RWPE2 (cell line): ENCODE measurements at regions not wholly inside any gene's neighbourhood (a gene's known extent, or its start where the extent isn't known, plus 50 kb on each side); places are given as distances from the start of the nearest gene placed in this dataset.

Experiments
- ATAC-seq: fragments of 200-7000 bp; cut with Tn5 transposase; 3 replicates; pipeline ENCODE4 v1.9.1; 2021; ENCODE audit warnings: low read depth
- DNase-seq: peaks from one replicate; pipeline ENCODE4 v3.0.0-alpha.2; 2020; ENCODE audit warnings: low spot score
- H3K27ac ChIP-seq: fragments of 450-650 bp; 2 replicates; pipeline ENCODE4 v1.5.1; 2017; ENCODE audit warnings: mild to moderate bottlenecking; ENCODE audit not compliant: poor library complexity, severe bottlenecking
- H3K27me3 ChIP-seq: fragments of 250-450 bp; sonication (Bioruptor Pico); 2 replicates; pipeline ENCODE4 v1.5.1; 2021; ENCODE audit warnings: mild to moderate bottlenecking, moderate library complexity; ENCODE audit not compliant: insufficient read depth, poor library complexity, severe bottlenecking
- H3K36me3 ChIP-seq: fragments of 250-450 bp; sonication (Bioruptor Pico); 2 replicates; pipeline ENCODE4 v1.5.1; 2020; ENCODE audit warnings: low read depth, mild to moderate bottlenecking, moderate library complexity
- H3K4me1 ChIP-seq: fragments of 250-450 bp; sonication (Bioruptor Pico); 2 replicates; pipeline ENCODE4 v1.5.1; 2021; ENCODE audit warnings: mild to moderate bottlenecking, moderate library complexity; ENCODE audit not compliant: insufficient read depth, poor library complexity, severe bottlenecking
- H3K4me3 ChIP-seq: fragments of 250-450 bp; sonication (Bioruptor Pico); 2 replicates; pipeline ENCODE4 v1.5.1; 2021; ENCODE audit warnings: mild to moderate bottlenecking, moderate library complexity; ENCODE audit not compliant: severe bottlenecking
- H3K9me3 ChIP-seq: fragments of 250-450 bp; sonication (Bioruptor Pico); 2 replicates; pipeline ENCODE4 v1.5.1; 2021; ENCODE audit warnings: mild to moderate bottlenecking, moderate library complexity; ENCODE audit not compliant: severe bottlenecking
- TF ChIP-seq, protein P1 (sequence below): fragments of 450-650 bp; IDR thresholded peaks from one replicate; pipeline ENCODE4 v1.5.1; 2017; ENCODE audit warnings: mild to moderate bottlenecking, moderate library complexity; ENCODE audit not compliant: poor library complexity, severe bottlenecking

DNA sequence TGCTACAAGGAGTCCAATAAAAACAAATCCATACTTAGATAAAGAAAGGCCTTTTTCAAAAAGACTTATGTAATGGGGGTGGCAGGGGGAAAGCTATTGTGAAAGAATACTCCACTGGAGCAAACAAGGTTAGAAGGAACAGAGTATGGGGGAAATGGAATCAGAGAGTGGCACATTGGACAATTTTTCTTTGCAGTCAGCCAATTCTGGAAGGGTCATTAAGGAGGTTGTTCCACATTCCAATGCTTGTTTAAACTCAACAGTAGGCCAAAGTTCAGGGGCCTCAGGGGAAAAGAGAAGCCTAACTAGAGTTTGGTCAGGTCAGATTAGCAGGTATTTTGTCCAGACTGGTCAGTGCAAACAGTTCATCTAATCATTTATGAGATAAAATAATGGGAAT, 105.2 kb upstream of the RESF1 start:
- ATAC-seq (no peak), DNase-seq (no peak)
- H3K36me3 ChIP-seq: no peaks in the 10 kb centered on the region
- H3K4me1 ChIP-seq: no peaks in the 10 kb centered on the region
- H3K4me3 ChIP-seq: no peak overlapping the region
- H3K27me3 ChIP-seq: no peaks in the 10 kb centered on the region
- H3K9me3 ChIP-seq: peaks cover 2% of the 10 kb centered on the region
- no peak overlapping the region for H3K27ac ChIP-seq
- TF ChIP-seq, protein P1, sequence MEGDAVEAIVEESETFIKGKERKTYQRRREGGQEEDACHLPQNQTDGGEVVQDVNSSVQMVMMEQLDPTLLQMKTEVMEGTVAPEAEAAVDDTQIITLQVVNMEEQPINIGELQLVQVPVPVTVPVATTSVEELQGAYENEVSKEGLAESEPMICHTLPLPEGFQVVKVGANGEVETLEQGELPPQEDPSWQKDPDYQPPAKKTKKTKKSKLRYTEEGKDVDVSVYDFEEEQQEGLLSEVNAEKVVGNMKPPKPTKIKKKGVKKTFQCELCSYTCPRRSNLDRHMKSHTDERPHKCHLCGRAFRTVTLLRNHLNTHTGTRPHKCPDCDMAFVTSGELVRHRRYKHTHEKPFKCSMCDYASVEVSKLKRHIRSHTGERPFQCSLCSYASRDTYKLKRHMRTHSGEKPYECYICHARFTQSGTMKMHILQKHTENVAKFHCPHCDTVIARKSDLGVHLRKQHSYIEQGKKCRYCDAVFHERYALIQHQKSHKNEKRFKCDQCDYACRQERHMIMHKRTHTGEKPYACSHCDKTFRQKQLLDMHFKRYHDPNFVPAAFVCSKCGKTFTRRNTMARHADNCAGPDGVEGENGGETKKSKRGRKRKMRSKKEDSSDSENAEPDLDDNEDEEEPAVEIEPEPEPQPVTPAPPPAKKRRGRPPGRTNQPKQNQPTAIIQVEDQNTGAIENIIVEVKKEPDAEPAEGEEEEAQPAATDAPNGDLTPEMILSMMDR: no peak

DNA sequence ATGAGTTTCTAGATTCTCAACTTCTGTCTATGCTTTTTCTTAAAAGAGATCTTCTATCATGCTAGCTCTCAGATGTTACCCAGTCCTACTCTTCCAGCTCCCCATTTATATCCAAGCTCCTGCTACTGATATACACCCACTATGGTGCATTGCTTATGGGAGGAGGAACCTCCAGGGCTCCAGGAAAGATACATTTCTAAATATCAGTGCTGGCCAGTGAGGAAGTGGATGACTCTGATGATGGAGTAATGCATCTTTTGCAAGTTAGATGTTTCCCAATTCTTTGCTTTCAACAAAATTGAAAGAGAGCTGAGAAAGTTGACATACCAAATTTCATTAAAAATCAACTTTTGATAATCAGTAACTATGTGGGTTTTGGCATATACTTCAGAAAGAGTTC, 105.7 kb upstream of the RESF1 start:
- peaks cover 7% of the 10 kb centered on the region for H3K9me3 ChIP-seq
- TF ChIP-seq, protein P1: no peak
- H3K27ac ChIP-seq: no peak overlapping the region
- no peak overlapping the region for H3K4me3 ChIP-seq
- no peaks in the 10 kb centered on the region for H3K4me1 ChIP-seq
- DNase-seq (no peak), ATAC-seq (no peak)
- H3K36me3 ChIP-seq: no peaks in the 10 kb centered on the region
- no peaks in the 10 kb centered on the region for H3K27me3 ChIP-seq

DNA sequence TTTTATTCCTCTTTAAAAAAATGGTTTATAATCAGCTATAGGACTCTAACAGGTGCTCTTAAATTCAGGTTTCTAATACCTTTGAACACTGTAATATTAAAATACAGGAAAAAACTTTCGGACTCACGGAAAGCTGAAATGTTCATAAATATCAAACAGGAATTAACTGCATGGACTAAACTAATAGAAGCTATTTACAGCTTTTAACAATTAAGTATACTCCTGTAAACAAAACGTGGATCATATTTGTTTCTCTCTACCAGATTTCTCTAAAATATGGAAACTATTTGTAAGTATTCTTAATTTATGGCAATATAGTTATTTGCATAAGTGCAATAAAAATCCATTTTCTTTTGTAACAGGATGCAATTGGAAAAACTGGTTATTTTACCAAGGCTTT, 108.9 kb upstream of the RESF1 start:
- DNase-seq: no peak
- ATAC-seq: no peak
- TF ChIP-seq, protein P1: no peak
- Histone ChIP-seq H3K4me1 (no peaks in the 10 kb centered on the region), H3K27ac (no peak overlapping the region), H3K36me3 (no peaks in the 10 kb centered on the region), H3K27me3 (no peaks in the 10 kb centered on the region), H3K4me3 (no peak overlapping the region), H3K9me3 (peaks cover 12% of the 10 kb centered on the region)

DNA sequence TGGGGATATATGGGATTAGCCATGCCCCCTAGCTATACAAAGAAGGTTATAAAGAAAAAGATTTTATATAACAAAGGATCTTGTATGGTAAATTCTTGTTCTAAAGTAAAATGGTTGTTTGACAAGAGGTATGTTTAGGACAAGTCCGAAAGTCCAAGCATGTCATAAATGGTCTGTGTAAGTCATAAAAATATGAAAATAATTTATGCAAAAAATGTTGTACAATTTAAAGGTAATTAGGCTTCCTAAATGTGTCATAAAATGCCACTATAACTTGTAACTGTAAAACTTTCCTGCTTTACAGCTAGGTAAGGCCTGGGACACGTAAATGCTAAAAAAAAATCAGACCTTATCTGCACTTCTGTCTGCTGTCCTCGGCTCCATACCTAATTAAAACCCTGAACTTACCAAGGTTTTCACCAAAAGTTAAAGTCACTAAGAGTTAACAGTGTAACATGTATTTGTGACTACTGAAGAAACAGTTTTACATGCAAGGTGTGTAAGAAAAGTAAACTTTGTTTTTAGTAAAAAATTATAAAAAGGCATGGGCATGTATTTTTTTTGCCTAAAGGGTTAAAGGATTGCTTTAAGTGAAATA, 110.0 kb upstream of the RESF1 start:
- TF ChIP-seq, protein P1: no peak
- Histone ChIP-seq H3K4me1 (no peaks in the 10 kb centered on the region), H3K27ac (no peak overlapping the region), H3K9me3 (peaks cover 12% of the 10 kb centered on the region), H3K4me3 (no peak overlapping the region), H3K36me3 (no peaks in the 10 kb centered on the region), H3K27me3 (no peaks in the 10 kb centered on the region)
- ATAC-seq (no peak), DNase-seq (no peak)

DNA sequence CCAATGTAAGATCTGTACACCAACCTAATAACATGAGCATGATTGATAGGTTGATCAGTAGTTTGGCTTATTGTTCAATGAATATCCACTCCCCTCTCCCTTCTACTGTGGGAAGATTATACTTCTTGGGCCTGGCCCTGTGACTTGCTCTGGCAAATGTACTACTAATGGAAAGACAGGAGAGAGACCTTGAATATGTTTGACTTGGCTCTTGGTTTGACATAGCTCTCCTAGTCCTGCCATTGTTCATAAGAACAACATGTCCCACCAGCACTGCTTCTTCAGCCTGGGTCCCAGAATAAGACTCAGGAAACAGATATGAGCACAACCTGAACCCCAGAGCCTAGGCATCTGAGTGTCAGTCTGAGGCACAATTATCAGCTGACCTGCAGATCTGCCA, 112.8 kb upstream of the RESF1 start:
- ATAC-seq (no peak), DNase-seq (no peak)
- Histone ChIP-seq H3K4me1 (no peaks in the 10 kb centered on the region), H3K4me3 (no peak overlapping the region), H3K9me3 (peaks cover 12% of the 10 kb centered on the region), H3K36me3 (no peaks in the 10 kb centered on the region), H3K27ac (no peak overlapping the region), H3K27me3 (no peaks in the 10 kb centered on the region)
- TF ChIP-seq, protein P1: no peak
